PC-3 (cell line): ENCODE measurements at regions not wholly inside any gene's neighbourhood (a gene's known extent, or its start where the extent isn't known, plus 50 kb on each side); places are given as distances from the start of the nearest gene placed in this dataset.

Experiments
- ATAC-seq: fragments of 200-7000 bp; cut with Tn5 transposase; 2 replicates; pipeline ENCODE4 v1.9.1; 2020; ENCODE audit warnings: mild to moderate bottlenecking, moderate library complexity
- BruUV-seq: library from RNA; stranded (reverse); fragments of 400-500 nt; replicated peaks from 2 replicates; lab custom pipeline; 2021; lab: Mats Ljungman, UMichigan
- CTCF ChIA-PET: fragments of 300-600 bp; sonication (Branson Sonifier 250); formaldehyde crosslinking; loops from one replicate; lab custom pipeline; 2022; ENCODE audit warnings: antibody characterized with exemption; lab: Charles Lee
- POLR2A ChIA-PET: fragments of 300-600 bp; sonication (Branson Sonifier 250); formaldehyde crosslinking; loops from one replicate; lab custom pipeline; 2022; ENCODE audit warnings: antibody characterized with exemption; ENCODE audit not compliant: unreplicated experiment; lab: Charles Lee
- DNase-seq: peaks from one replicate; pipeline ENCODE4 v3.0.0-alpha.2; 2015
- H2AFZ ChIP-seq: fragments of 300-600 bp; sonication (generic); 2 replicates; pipeline ENCODE4 v1.6.0; 2016; ENCODE audit warnings: antibody characterized with exemption, low read length
- H3F3A ChIP-seq: fragments of 300-600 bp; sonication (generic); one replicate; pipeline ENCODE4 v1.6.0; 2017; ENCODE audit warnings: antibody characterized with exemption, low read length, control low read depth, mild to moderate bottlenecking; ENCODE audit not compliant: unreplicated experiment
- H3K27ac ChIP-seq: fragments of 300-600 bp; sonication (generic); 2 replicates; pipeline ENCODE4 v1.5.1; 2016; ENCODE audit warnings: mild to moderate bottlenecking, low read length
- H3K27me3 ChIP-seq: fragments of 300-600 bp; sonication (generic); 2 replicates; pipeline ENCODE4 v1.6.1; 2016; ENCODE audit warnings: low read length, mixed read lengths
- H3K36me3 ChIP-seq: fragments of 300-600 bp; sonication (generic); 2 replicates; pipeline ENCODE4 v1.6.1; 2016; ENCODE audit warnings: low read depth, mixed run types, low read length, mixed read lengths
- H3K4me1 ChIP-seq: fragments of 300-600 bp; sonication (generic); 2 replicates; pipeline ENCODE4 v1.5.1; 2016; ENCODE audit warnings: low read length; ENCODE audit not compliant: insufficient read depth
- H3K4me2 ChIP-seq: fragments of 300-600 bp; sonication (generic); 2 replicates; pipeline ENCODE4 v1.6.0; 2016; ENCODE audit warnings: low read length
- H3K4me3 ChIP-seq: fragments of 300-600 bp; sonication (generic); 2 replicates; pipeline ENCODE4 v1.5.1; 2016; ENCODE audit warnings: mild to moderate bottlenecking, low read length, mixed read lengths
- H3K79me2 ChIP-seq: fragments of 300-600 bp; sonication (generic); 2 replicates; pipeline ENCODE4 v1.6.1; 2017; ENCODE audit warnings: low read length, mixed read lengths
- H3K9ac ChIP-seq: fragments of 300-600 bp; sonication (generic); 2 replicates; pipeline ENCODE4 v1.6.0; 2016; ENCODE audit warnings: mild to moderate bottlenecking, low read length
- H3K9me2 ChIP-seq: fragments of 300-600 bp; sonication (generic); replicated peaks from 2 replicates; pipeline ENCODE4 v1.6.1; 2016; ENCODE audit warnings: mixed run types, low read length, mixed read lengths
- H3K9me3 ChIP-seq: fragments of 300-600 bp; sonication (generic); 2 replicates; pipeline ENCODE4 v1.6.1; 2016; ENCODE audit warnings: low read length, mixed read lengths
- H4K20me1 ChIP-seq: fragments of 300-600 bp; sonication (generic); 2 replicates; pipeline ENCODE4 v1.6.1; 2016; ENCODE audit warnings: low read length, mixed read lengths
- EZH2 ChIP-seq: fragments of 300-600 bp; sonication (generic); IDR thresholded peaks from one replicate; pipeline ENCODE4 v1.6.1; 2017; ENCODE audit warnings: antibody characterized with exemption, mild to moderate bottlenecking, low read length; ENCODE audit not compliant: unreplicated experiment
- EZH2phosphoT487 ChIP-seq: fragments of 300-600 bp; sonication (generic); IDR thresholded peaks from 2 replicates; pipeline ENCODE4 v1.6.1; 2018; ENCODE audit warnings: mild to moderate bottlenecking, antibody characterized with exemption, low read length, borderline replicate concordance
- intact Hi-C: fragments of 100-400 bp; cut with micrococcal nuclease; formaldehyde crosslinking; loops from 2 replicates; pipeline ENCODE4 v1.9.0; 2023
- TF ChIP-seq, protein P1 (sequence below): fragments of 300-600 bp; sonication (generic); conservative IDR thresholded peaks from 2 replicates; pipeline ENCODE4 v1.5.1; 2017; ENCODE audit warnings: antibody characterized with exemption, low read depth, mild to moderate bottlenecking, low read length

- no peak overlapping the region for H2AFZ ChIP-seq
- H4K20me1 ChIP-seq: no peaks in the 10 kb centered on the region
- H3K4me3 ChIP-seq: no peak overlapping the region
- no peak overlapping the region for H3K9ac ChIP-seq
- H3K9me2 ChIP-seq: no peaks in the 10 kb centered on the region
- H3K27ac ChIP-seq: no peak overlapping the region
- BruUV-seq: no TSS peak
- H3F3A ChIP-seq: peaks cover 5% of the 10 kb centered on the region
- intact Hi-C loops: no loop called here
- H3K9me3 ChIP-seq: no peaks in the 10 kb centered on the region
- peaks cover 16% of the 10 kb centered on the region for H3K4me1 ChIP-seq
- TF ChIP-seq EZH2phosphoT487: no peak
- TF ChIP-seq, protein P1, sequence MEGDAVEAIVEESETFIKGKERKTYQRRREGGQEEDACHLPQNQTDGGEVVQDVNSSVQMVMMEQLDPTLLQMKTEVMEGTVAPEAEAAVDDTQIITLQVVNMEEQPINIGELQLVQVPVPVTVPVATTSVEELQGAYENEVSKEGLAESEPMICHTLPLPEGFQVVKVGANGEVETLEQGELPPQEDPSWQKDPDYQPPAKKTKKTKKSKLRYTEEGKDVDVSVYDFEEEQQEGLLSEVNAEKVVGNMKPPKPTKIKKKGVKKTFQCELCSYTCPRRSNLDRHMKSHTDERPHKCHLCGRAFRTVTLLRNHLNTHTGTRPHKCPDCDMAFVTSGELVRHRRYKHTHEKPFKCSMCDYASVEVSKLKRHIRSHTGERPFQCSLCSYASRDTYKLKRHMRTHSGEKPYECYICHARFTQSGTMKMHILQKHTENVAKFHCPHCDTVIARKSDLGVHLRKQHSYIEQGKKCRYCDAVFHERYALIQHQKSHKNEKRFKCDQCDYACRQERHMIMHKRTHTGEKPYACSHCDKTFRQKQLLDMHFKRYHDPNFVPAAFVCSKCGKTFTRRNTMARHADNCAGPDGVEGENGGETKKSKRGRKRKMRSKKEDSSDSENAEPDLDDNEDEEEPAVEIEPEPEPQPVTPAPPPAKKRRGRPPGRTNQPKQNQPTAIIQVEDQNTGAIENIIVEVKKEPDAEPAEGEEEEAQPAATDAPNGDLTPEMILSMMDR: no peak
- TF ChIP-seq EZH2: no peak
- POLR2A ChIA-PET: no interaction called here
- CTCF ChIA-PET: no interaction called here
- H3K36me3 ChIP-seq: no peaks in the 10 kb centered on the region
- H3K4me2 ChIP-seq: no peak overlapping the region
- ATAC-seq: no peak
- no peak for DNase-seq
- no peaks in the 10 kb centered on the region for H3K27me3 ChIP-seq
- H3K79me2 ChIP-seq: no peaks in the 10 kb centered on the region
These were observed 691.8 kb downstream of the DNAH5 start for GRCh38 chr5:13252699-13253098.

GRCh38 chr5:13251623-13252376, 692.7 kb downstream of the DNAH5 start:
- Histone ChIP-seq H3K4me2 (no peak overlapping the region), H3K9me2 (no peaks in the 10 kb centered on the region), H3K79me2 (no peaks in the 10 kb centered on the region), H3K27ac (no peak overlapping the region), H3K27me3 (no peaks in the 10 kb centered on the region), H3F3A (peaks cover 5% of the 10 kb centered on the region), H3K36me3 (no peaks in the 10 kb centered on the region), H2AFZ (no peak overlapping the region), H4K20me1 (no peaks in the 10 kb centered on the region), H3K4me3 (no peak overlapping the region), H3K9me3 (no peaks in the 10 kb centered on the region), H3K9ac (no peak overlapping the region), H3K4me1 (peaks cover 17% of the 10 kb centered on the region)
- POLR2A ChIA-PET: no interaction called here
- ATAC-seq: no peak
- intact Hi-C loops: no loop called here
- TF ChIP-seq EZH2phosphoT487 (no peak), EZH2 (no peak)
- TF ChIP-seq, protein P1: no peak
- no TSS peak for BruUV-seq
- CTCF ChIA-PET: no interaction called here
- no peak for DNase-seq
